ENCODE measurements at regions not wholly inside any gene's neighbourhood (a gene's known extent, or its start where the extent isn't known, plus 50 kb on each side); places are given as distances from the start of the nearest gene placed in this dataset.

- TF ChIP-seq CTCF (conservative IDR thresholded peaks at IDR 0.05; ENCODE audit: low read depth, low read length) (no peak), EZH2 (IDR thresholded peaks at IDR 0.05; ENCODE audit: borderline replicate concordance, low read depth, low read length, poor library complexity, severe bottlenecking) (no peak)
Observed at GRCh38 chr10:63689768-63690167, 168.6 kb downstream of the REEP3 start.

All from A673 (cell line).